ENCODE measurements at regions not wholly inside any gene's neighbourhood (a gene's known extent, or its start where the extent isn't known, plus 50 kb on each side); places are given as distances from the start of the nearest gene placed in this dataset.

- DNase-seq, result no peak
Observed at GRCh38 chr3:102085431-102086176, 236.3 kb downstream of the NFKBIZ start.

DNA sequence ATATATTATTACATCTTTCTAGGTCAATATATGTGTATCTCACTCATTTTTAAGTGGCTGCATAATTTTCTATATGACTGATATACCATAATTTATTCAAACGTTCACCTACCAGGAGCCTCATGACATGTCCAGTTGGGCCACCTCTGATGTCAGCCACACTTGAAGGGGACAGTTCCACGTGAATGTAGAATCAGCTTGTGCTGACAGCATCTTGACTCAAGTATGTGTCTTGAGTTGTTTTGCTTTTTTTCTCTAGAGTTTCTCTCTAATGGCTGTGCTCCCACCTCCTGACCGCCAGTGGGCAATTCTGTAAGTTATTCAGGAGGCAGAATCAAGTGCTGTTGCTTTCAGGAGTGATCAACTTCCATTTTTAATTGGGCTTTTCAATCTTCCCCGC is 237.9 kb downstream of the NFKBIZ start:
- DNase-seq, result no peak

GRCh38 chr3:102089239-102089638 is 239.9 kb downstream of the NFKBIZ start:
- DNase-seq, result no peak

DNA sequence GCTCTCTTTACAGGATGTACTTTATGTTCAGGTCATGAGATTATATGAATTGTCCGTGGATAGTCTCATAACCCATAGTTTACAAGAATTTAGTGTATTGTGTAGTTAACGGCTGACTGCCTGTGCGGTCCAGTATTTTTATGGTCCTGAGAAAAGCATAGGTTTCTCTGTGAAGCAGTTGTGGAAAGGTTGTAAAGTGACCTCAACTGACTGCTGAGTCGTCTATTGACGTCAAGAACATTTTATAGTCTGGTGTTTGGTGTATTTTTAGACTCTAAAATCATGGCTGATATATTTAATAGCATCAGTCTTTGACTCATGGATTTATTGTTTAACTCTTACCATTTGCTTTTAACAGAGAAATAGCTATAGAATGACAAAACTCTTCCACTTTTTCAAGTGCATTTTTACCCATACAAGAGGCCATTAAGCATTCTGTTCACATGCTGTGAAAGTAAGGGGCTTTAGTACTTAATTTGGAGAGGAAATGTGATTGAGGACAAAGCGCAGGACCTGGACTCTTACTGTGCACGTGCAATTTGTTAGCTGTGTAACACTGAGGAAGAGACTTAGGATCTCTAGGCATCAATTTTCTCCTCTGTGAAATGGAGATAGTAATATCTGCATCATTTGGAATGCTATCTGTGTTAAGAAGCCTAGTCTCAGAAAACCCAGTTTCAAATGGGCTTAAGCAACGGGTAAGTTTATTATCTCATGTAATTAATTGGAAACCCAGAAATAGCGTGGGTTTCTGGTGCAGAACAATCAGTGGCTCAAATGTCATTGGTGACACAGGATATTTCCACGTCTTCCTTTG is 240.8 kb downstream of the NFKBIZ start:
- no peak for DNase-seq

DNA sequence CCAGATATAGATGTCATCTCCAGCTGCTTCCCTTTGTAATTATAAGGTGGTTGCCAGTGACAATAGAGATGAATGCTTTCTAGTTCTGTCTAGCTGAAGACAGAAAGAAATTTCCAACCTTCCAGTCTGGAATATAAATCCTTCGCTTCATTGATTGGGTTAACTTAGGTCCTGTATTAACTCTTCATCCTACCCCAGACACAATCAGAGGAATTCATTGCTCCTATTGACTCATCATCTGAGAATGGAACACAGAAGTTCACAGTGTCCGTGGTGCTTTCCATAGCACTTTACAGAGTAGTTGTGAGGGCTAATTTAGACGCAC is 241.4 kb downstream of the NFKBIZ start:
- no peak for DNase-seq

DNA sequence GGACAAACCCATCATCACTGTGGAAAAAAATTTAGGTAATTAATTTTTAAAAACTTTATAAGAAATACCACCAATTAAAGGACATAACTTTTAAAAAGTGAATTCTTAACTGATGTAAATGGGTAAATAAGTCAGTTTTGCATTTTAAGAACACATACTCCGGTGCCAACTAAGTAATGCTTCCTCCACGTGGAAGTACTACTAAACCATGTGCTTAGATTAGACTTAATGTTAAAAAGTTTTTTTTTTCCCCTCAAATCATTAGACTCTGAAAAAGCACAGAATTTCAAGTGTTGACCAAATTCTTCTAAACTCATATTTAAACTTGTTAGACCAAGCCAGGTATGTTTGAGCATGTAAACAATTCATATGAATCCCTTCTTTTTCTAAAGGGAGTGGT is 242.0 kb downstream of the NFKBIZ start:
- no peak for DNase-seq

DNA sequence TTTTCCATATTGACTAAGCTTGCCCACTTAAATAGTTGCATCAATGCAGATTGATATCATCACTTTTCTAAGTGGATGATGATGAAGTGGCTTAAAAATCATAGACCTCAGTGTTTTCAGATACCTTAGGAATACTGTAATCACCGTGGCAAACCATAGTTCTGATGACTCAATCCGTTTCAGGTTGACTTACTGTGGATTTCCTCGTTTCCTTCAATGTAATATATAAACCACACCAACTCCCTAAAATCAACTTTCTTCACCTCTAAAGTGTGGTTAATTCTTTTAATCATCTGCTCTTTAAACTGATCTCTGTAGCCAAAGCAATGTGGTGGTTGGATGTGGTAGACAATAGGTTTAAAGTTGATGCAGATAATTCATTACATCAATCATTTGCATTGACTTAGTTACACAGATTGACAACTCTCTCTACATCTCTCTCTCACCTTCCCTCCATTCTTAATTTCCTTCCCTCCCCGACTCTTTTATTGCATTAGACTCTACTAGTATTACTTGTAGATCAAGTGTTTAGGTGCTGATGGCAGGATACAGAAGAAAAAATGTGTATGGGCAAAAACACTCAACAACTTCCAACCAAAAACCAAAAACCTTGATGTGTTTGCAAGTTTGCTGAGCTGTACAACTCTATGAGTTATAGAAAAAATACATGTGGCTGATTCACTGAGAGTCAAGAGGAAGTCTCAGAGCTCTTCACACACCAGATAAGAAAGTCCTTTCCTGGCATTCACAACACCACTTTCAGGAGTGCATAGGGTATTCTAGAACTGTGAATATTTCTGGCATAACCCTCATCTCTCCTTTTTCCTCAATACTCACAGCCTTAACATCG is 243.5 kb downstream of the NFKBIZ start:
- DNase-seq, result no peak

- no peak for DNase-seq
Observed at GRCh38 chr3:102094506-102094905, 245.2 kb downstream of the NFKBIZ start.

DNA sequence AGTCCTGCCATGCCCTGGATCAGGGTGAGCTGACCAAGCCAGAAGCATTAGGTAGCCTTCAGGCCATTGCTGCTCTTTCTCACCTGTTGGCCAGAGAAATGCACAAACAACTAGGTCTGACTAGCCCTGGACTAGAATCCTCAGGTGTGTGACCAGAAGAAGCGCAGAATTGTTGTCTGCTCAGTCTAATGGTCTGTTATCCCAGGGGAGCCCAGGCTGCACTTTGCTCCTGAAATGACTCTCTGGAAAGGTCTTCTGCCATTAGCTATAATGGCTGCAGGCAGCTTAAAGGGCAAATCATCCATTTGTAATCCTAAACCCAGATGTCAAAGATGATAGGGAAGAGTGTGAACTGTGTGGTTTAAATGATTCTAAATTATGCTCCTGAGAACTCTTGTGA is 246.1 kb downstream of the NFKBIZ start:
- no peak for DNase-seq

GRCh38 chr3:102096066-102096465 is 246.8 kb downstream of the NFKBIZ start:
- DNase-seq, result no peak

DNA sequence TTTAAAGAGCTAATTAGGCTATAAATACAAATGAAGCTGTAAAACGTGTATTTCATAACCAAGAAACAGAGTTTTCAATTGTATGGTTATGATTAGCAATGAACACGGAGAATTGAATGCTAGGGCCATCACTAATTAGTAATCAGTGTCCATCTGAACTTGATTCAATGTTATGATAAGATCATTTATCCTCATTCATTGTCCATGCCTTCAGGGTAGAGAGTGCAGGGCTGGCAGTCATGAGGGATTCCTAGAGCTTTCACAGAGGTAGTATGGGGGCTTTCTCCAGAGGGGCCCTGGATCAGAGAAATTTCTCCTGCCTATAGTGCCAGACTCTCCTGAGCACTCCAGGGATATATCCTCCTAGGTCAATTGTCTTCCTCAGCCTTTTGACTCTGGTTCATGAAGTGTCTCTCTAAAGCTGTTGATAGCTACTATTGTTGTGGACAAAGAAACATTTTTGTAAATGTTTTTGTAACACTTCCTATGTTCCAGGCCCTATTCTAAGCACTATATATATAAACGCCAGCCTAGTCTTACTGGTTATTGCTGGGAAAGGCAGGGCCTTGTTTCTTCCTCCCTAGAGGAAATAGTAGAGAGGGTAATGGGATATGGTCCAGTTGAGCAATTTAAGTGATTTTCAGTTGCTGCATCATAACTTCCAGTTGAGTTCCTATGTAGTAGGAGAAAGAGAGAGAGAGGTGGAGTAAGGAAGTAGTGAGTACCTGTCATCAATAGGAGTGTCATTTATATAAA is 249.0 kb downstream of the NFKBIZ start:
- DNase-seq, result no peak

- DNase-seq, result no peak
Observed at GRCh38 chr3:102099913-102100312, 250.6 kb downstream of the NFKBIZ start.

DNA sequence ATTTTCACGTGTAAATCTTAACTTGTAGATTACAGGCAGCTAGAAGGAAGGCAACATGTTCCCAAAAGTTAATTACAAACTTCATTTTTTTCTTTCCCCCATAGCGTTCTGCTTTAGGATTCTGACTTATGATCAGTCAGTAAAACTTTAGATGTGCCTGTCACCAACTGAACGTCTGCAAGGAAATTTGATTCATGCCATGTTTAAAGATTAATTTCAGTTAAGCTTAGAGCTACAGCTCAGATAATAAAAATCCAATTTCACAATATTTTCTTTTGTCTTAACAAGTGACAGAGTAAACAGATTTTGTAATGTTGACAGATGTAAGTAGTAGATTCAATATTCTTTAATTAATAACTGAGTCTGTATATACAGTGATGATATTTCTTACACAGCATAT is 253.1 kb downstream of the NFKBIZ start:
- no peak for DNase-seq

DNA sequence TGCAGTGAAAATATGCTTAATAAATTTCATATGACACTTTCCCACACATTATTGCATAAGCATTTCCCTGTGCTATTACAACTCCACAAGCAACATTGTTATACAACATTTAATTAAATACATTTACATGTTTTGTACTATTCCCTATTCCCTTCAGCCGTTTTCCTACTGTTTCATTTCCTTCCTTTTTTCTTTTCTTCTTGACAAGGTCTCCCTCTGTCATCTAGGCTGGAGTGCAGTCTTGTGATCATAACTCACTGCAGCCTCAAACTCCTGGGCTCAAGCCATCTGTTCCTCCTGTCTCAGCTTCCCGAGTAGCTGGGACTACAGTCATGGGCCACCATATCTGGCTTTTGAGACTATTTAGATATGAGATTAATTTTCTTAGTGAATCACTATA is 254.7 kb downstream of the NFKBIZ start:
- no peak for DNase-seq

- no peak for DNase-seq
Observed at GRCh38 chr3:102105193-102105592, 255.9 kb downstream of the NFKBIZ start.

DNA sequence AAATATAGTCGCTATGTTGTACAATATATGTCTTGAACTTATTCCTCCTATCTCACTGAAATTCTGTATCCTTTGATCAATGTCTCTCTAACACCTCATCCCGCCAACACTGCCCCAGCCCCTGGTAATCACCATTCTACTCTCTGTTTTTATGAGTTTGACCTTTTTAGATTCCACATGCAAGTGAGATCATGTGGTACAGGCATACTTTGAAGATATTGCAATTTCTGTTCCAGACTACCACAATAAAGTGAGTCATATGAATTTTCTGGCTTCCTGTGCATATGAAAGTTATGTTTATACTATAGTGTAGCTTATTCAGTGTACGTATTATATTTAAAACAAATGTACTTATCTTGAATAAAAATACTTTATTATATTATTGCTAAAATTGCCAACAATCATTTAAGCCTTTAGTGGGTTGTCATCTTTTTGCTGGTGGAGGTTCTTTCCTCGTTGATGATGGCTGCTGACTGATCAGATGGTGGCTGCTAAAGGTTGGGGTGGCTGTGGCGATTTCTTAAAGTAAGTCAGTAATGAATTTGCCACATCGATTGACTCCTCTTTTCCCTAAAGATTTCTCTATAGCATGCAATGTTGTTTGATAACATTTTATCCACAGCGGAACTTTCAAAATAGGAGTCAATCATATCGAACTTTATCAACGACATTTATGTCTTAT is 257.2 kb downstream of the NFKBIZ start:
- no peak for DNase-seq

DNA sequence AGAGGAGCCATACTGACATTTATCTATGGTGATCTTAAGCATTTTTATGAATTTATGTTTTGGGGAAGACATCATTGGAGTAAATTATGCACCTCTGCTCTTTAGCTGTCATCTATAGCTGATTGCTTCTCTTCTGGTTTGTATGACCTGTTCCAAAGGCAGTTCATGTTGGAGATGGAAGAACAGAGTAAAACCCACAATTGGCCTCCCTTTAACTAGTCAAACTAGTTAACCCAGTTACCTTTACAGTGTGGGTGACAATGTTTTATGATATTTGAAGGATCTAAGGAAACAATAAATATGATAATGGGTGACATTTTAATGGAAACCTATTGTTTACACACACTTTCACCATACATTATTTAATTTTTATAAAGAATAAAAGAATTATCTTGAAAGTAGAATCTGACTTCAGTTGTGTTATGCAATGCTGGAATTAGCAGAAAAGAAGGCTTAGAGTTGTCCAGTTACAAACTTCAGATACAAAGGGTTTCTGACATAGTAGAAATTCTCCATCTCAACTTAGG is 263.5 kb downstream of the NFKBIZ start:
- DNase-seq, result no peak

DNA sequence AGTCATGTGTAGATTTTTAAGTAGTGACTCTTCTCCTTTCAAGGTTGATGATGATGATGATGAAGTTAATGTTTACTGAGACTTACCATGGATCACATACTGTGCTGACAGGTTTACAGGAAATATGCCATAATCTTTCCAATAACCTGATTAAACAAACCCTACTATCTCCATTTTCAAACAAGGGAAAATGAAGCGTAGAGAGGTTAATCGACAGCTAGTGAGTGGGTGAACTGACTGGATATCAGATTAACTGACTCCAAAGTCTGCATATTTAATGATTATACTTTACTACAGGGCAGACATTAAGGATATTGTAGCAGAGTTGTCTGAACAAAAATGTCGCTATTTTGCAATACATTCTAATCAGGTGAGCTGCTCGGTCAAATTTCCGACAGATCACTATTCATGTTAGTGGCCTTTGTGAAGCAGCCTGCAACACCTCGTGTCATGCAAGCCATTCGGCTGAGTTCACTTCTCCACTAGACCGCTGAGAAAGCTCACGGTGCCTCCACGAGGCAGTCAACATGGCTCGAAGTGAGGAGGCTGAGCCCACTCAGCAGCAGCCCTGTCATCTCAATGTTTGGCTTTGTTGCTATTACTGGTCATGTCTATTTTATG is 264.2 kb downstream of the NFKBIZ start:
- no peak for DNase-seq

- no peak for DNase-seq
Observed at GRCh38 chr3:102114264-102114979, 265.1 kb downstream of the NFKBIZ start.

- DNase-seq, result no peak
Observed at GRCh38 chr3:102122527-102122926, 273.2 kb downstream of the NFKBIZ start.
